Activated naive CD4-positive, alpha-beta T cell treated with anti-CD3 and anti-CD28 coated beads, Interleukin-2, amount 10 ng/mL, durations not matched to agents 7 days and 5 days (primary cell): ENCODE measurements at regions not wholly inside any gene's neighbourhood (a gene's known extent, or its start where the extent isn't known, plus 50 kb on each side); places are given as distances from the start of the nearest gene placed in this dataset.

Source experiments
- CTCF ChIA-PET: fragments of 350-600 bp; sonication (Branson Sonifier 250); formaldehyde crosslinking; loops from one replicate; lab custom pipeline; 2021; ENCODE audit warnings: antibody characterized with exemption; lab: Charles Lee
- DNase-seq: peaks from one replicate; pipeline ENCODE4 v3.0.0-alpha.2; 2020
- H3K27ac Mint-ChIP-seq: one replicate; pipeline ENCODE4 v1.8.0; 2021; ENCODE audit warnings: mild to moderate bottlenecking, moderate library complexity, mixed read lengths
- H3K27me3 Mint-ChIP-seq: one replicate; pipeline ENCODE4 v1.8.0; 2021; ENCODE audit warnings: mild to moderate bottlenecking, mixed read lengths
- H3K36me3 Mint-ChIP-seq: one replicate; pipeline ENCODE4 v1.8.0; 2021; ENCODE audit warnings: mixed read lengths
- H3K4me1 Mint-ChIP-seq: one replicate; pipeline ENCODE4 v1.8.0; 2021; ENCODE audit warnings: mixed read lengths
- H3K4me3 Mint-ChIP-seq: one replicate; pipeline ENCODE4 v1.8.0; 2021; ENCODE audit warnings: mild to moderate bottlenecking, moderate library complexity, mixed read lengths
- H3K9me3 Mint-ChIP-seq: one replicate; pipeline ENCODE4 v1.8.0; 2021; ENCODE audit warnings: mixed read lengths

DNA sequence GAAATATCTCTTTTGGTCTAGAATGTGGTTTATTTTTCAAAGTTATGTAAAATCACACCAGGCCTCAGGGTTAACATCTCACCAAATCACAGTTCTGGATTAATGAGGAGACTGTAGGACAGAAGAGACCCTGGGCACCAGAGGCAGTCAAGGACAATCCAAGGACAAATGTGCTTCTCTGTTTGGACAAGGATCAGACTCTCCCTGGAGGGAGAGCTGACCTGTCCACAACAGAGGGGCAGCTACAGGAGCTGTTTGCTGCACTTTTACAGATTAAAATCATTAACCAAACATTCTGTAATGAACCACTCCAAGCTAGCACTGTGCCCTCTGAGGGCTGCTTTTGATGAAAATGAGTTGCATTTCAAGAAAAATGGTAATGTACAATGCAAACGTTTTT is 690.6 kb upstream of the SLC8A1 start:
- Mint-ChIP-seq H3K27ac (no peak overlapping the region), H3K4me1 (no peaks in the 10 kb centered on the region), H3K4me3 (no peak overlapping the region), H3K27me3 (no peaks in the 10 kb centered on the region), H3K36me3 (no peaks in the 10 kb centered on the region), H3K9me3 (no peaks in the 10 kb centered on the region)
- CTCF ChIA-PET = no interaction called here
- no peak for DNase-seq

DNA sequence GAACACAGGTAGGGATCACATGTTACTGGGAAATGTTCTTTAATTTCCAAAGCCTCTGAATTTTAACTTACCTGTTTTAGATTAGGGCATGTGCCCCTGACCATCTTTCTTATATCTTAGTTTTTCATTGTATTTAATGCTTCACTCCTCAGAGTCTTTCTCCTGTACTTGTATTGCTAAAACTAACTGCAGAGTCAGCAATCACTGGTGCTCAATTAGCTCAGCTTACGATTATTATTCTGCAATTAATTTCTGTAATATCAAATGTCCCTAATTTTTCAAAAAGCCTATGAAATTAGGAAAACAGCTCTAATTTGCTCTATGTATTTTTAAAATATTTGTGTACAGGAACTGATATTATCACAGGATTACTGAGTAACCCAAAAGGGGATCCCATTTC is 693.2 kb upstream of the SLC8A1 start:
- Mint-ChIP-seq H3K27ac (no peak overlapping the region), H3K27me3 (no peaks in the 10 kb centered on the region), H3K36me3 (no peaks in the 10 kb centered on the region), H3K4me1 (no peaks in the 10 kb centered on the region), H3K4me3 (no peak overlapping the region), H3K9me3 (no peaks in the 10 kb centered on the region)
- DNase-seq = no peak
- CTCF ChIA-PET = no interaction called here

DNA sequence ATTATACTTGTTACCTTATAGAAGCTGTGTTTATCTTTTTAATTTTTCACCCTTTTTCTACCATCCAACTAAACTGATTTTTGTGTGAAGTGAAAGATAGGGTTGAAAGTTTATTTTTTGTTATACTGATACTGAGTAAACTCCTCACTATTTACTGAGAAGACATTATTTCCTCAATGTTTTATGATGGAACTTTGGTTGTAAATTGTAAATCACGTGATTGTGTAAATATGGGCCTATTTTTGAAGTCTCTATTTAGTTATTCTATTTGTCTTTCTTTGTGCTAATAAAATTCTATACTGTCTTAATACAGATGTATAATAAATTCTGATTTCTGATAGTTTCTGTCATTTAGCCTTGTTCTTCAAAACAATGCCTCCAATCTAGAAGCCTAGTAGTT is 697.2 kb upstream of the SLC8A1 start:
- CTCF ChIA-PET = no interaction called here
- H3K36me3 Mint-ChIP-seq = no peaks in the 10 kb centered on the region
- no peaks in the 10 kb centered on the region for H3K4me1 Mint-ChIP-seq

DNA sequence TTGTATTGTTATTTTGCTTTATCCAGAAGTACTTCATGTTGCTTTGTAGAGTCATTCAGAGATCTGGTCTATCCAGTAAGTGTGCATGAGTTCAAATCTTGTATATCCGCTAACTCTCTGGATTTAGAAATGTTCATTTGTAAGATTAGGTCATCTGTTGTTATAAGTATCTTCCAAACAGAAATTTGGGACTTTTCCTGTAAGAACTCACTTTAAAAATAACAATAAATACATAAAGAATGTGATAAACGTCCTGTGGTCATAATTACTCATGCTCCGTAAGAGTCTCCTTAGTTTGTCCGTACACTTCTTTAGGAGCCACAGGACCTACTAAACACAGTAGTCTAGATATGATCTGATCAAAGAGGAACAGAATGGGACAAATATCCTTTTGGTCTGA is 699.9 kb upstream of the SLC8A1 start:
- no peaks in the 10 kb centered on the region for H3K36me3 Mint-ChIP-seq
- H3K4me1 Mint-ChIP-seq = no peaks in the 10 kb centered on the region
- no peaks in the 10 kb centered on the region for H3K27me3 Mint-ChIP-seq
- no peak for DNase-seq
- peaks cover 2% of the 10 kb centered on the region for H3K9me3 Mint-ChIP-seq
- CTCF ChIA-PET = no interaction called here
- H3K4me3 Mint-ChIP-seq = no peak overlapping the region
- no peak overlapping the region for H3K27ac Mint-ChIP-seq

More for the DNA sequence above, 697.2 kb upstream of the SLC8A1 start:
- Mint-ChIP-seq H3K4me3 (no peak overlapping the region), H3K9me3 (no peaks in the 10 kb centered on the region), H3K27me3 (no peaks in the 10 kb centered on the region), H3K27ac (no peak overlapping the region)
- DNase-seq = no peak

DNA sequence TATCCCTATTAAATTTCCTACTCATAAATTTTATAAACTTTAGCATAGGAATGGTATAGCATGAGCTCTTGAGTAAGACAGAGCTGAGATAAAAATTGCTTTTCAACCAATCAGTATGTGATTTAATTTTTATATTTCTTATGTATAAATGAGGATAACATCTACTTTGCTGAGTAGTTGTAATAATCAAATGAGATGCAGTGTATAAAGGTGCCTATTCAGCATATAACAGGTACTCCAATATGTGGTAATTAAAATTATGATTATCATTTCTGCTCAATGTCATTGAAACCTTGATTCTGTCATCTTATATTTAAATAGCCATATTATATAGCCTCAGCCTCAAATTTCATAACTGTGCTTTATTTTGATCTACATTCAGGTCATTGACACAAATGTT is 700.4 kb upstream of the SLC8A1 start:
- Mint-ChIP-seq H3K27ac (no peak overlapping the region), H3K9me3 (peaks cover 6% of the 10 kb centered on the region), H3K4me3 (no peak overlapping the region), H3K27me3 (no peaks in the 10 kb centered on the region), H3K36me3 (no peaks in the 10 kb centered on the region), H3K4me1 (no peaks in the 10 kb centered on the region)
- no peak for DNase-seq
- CTCF ChIA-PET = no interaction called here

DNA sequence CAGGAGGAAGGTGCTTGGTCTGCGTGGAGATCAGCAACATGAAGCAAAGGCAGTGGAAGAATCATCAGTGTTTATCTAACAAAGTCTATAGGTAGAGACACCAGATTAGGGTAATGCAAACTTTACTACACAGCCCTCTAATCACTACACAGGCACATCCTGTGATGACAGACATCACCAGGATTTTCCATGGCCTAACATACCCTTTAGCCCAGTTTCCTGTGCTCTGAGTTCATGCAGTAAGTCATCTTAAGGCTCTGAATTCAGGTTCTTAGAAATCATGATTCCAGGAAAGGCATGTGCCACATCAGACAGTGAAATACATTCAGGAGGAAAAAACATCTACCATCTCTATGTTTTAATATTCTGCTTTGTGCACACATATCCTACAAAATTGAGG is 708.5 kb upstream of the SLC8A1 start:
- H3K36me3 Mint-ChIP-seq = no peaks in the 10 kb centered on the region
- H3K4me3 Mint-ChIP-seq = no peak overlapping the region
- CTCF ChIA-PET = no interaction called here
- peaks cover 7% of the 10 kb centered on the region for H3K4me1 Mint-ChIP-seq
- peak overlapping the region; percentile 66 for H3K27ac Mint-ChIP-seq
- H3K27me3 Mint-ChIP-seq = no peaks in the 10 kb centered on the region
- peaks cover 7% of the 10 kb centered on the region for H3K9me3 Mint-ChIP-seq
- no peak for DNase-seq

DNA sequence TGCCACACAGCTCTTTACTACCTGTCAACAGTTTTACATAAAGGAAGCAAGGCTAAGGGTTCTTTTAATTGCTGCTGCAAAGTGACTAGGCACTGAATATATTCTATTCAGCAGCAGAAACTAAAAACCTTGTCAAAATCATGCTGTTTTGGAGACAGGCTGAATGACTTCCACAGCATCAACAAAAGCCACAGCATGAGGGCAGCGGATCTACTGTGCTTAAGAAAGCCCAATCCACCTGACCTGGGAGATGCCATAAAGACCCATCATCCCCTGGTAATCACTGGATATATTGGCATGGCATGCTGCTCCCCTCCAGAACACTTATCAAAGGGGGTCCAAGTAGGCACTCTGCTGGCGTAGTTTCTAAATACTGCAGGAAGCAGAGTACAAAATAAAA is 715.1 kb upstream of the SLC8A1 start:
- no peaks in the 10 kb centered on the region for H3K9me3 Mint-ChIP-seq
- H3K27me3 Mint-ChIP-seq = no peaks in the 10 kb centered on the region
- H3K27ac Mint-ChIP-seq = no peak overlapping the region
- no peaks in the 10 kb centered on the region for H3K4me1 Mint-ChIP-seq
- DNase-seq = no peak
- CTCF ChIA-PET = no interaction called here
- H3K4me3 Mint-ChIP-seq = no peak overlapping the region
- H3K36me3 Mint-ChIP-seq = no peaks in the 10 kb centered on the region

DNA sequence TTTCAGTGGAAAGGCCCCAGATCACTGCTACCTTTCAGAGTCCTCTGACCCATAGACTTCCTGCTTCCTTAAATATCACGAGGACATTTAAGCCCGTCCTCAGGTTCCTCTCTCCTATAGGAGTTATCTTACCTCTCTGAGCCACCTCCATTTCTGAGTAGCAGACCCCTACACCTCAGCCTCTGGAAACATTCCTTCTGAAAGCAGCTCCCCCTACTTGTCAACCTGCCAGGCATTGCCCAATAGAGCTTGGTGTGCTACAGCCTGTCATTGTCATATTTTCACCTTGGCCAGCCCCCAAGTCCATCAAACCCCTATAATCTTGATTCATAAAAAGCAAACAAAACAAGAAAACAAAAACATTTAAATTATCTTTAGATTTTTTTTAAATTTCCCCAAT is 717.9 kb upstream of the SLC8A1 start:
- no peaks in the 10 kb centered on the region for H3K27me3 Mint-ChIP-seq
- DNase-seq = no peak
- H3K9me3 Mint-ChIP-seq = no peaks in the 10 kb centered on the region
- CTCF ChIA-PET = no interaction called here
- no peak overlapping the region for H3K4me3 Mint-ChIP-seq
- no peak overlapping the region for H3K27ac Mint-ChIP-seq
- H3K36me3 Mint-ChIP-seq = no peaks in the 10 kb centered on the region
- H3K4me1 Mint-ChIP-seq = no peaks in the 10 kb centered on the region

DNA sequence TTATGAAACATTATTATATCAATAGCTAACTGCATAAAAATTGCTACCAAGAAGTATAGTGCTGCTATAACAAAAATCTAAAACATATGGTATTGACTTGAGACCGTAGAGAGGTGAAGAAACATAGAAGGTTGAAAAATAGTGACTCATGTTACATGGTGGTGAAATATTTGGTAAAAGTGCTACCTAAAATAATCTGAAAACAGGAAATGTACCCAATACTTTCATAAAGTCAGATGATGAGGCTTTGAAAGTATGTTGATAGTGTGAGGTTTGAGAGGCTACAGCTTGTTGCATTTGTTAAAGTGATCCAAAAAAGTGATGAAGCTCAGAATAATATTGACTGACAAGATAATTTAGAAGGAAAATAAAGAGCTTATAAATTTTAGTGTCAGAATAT is 718.7 kb upstream of the SLC8A1 start:
- no peak overlapping the region for H3K27ac Mint-ChIP-seq
- no peaks in the 10 kb centered on the region for H3K36me3 Mint-ChIP-seq
- no peaks in the 10 kb centered on the region for H3K9me3 Mint-ChIP-seq
- CTCF ChIA-PET = no interaction called here
- H3K27me3 Mint-ChIP-seq = no peaks in the 10 kb centered on the region
- no peaks in the 10 kb centered on the region for H3K4me1 Mint-ChIP-seq
- H3K4me3 Mint-ChIP-seq = no peak overlapping the region
- DNase-seq = no peak

DNA sequence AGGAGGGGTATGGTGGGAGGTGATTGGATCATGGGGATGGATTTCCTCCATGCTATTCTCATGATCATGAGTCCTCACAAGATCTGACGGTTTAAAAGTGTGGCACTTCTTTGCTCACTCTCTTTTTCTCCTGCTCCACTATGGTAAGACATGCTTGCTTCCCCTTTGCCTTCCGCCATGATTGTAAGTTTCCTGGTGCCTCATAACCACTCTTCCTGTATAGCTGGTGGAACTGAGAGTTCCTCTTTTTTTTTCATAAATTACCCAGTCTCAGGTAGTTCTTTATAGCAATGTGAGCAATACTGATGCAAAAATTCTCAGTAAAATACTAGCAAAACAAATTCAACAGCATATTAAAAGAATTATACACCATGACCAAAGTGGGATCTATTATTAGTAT is 728.5 kb upstream of the SLC8A1 start:
- Mint-ChIP-seq H3K27ac (no peak overlapping the region), H3K27me3 (no peaks in the 10 kb centered on the region), H3K4me3 (no peak overlapping the region), H3K4me1 (no peaks in the 10 kb centered on the region), H3K36me3 (no peaks in the 10 kb centered on the region), H3K9me3 (no peaks in the 10 kb centered on the region)
- DNase-seq = no peak
- CTCF ChIA-PET = no interaction called here

DNA sequence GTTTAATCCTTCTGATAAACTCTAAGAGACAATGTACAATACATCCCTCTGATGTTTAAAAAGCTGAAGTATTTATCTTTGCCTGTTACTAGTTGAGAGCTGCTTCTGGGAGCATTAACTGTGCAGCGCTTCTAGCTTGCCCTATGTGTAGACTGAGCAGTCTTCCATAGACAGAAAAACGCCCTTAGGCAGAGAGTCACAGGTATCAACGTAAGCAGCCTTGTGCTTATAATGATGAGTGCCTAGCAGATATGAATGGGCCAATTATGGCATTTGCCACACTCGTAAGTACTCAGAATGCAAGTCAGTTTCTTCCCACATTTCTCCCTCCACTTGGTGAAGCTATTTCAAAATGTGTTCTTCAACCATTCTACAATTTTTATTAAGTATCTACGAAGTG is 731.1 kb upstream of the SLC8A1 start:
- CTCF ChIA-PET = no interaction called here
- Mint-ChIP-seq H3K27me3 (no peaks in the 10 kb centered on the region), H3K9me3 (no peaks in the 10 kb centered on the region), H3K4me3 (no peak overlapping the region), H3K36me3 (no peaks in the 10 kb centered on the region), H3K4me1 (no peaks in the 10 kb centered on the region), H3K27ac (no peak overlapping the region)
- no peak for DNase-seq

DNA sequence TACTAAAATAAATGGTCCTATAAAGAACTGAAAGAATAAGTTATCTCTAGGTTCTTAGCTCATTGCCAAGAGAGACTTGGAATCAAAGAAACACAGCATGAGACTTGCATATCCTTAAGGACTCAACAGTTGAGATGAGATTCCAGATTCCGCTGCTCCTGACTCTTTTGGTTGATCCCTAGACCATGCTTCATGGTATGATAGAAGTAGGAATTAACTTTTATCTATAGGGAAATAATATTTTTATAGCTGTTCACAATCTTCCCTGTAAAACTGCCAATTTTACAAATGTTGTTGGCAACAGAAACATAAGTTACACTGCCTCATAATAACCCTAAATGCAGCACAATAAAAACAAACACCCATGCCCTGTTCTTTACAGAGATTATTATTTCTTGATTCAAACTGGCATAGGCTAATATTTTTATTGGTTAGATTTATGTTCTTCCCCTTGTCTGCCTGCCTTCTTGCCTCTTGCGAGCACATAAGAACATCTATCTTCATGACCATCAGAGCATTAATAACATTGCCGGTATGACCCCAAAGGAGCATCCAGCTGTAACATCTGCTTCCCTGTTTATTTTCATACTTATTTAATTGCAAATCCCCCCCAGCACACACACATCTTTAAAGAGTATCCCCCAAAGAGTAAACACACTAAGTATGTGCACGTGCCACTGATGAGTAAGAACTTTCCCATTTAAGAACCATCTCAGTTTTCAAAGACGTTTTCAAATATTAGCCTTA is 735.7 kb upstream of the SLC8A1 start:
- Mint-ChIP-seq H3K9me3 (no peaks in the 10 kb centered on the region), H3K27ac (no peak overlapping the region), H3K4me3 (no peak overlapping the region), H3K4me1 (no peaks in the 10 kb centered on the region), H3K36me3 (no peaks in the 10 kb centered on the region), H3K27me3 (no peaks in the 10 kb centered on the region)
- CTCF ChIA-PET = no interaction called here
- DNase-seq = no peak

DNA sequence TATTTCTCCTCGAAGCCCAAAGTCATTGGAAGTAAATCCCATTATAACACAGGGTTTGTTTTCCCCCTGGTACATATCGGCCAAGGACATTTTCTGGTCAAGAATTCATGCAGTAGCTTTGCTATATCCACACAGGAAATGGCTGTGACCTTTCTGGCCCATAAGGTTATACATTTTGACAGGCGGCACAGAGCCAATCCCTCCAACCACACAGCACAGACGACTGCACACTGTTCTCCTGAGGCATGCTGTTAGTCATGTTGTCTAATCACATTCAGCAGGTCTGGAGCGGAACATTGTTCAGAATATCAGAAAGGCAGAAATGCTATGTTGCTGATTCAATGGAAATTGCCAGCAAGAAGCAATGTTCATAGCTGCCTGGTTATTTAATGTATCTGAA is 742.3 kb upstream of the SLC8A1 start:
- H3K27me3 Mint-ChIP-seq = no peaks in the 10 kb centered on the region
- no peak overlapping the region for H3K4me3 Mint-ChIP-seq
- H3K4me1 Mint-ChIP-seq = no peaks in the 10 kb centered on the region
- no peak overlapping the region for H3K27ac Mint-ChIP-seq
- DNase-seq = no peak
- no peaks in the 10 kb centered on the region for H3K36me3 Mint-ChIP-seq
- no peaks in the 10 kb centered on the region for H3K9me3 Mint-ChIP-seq
- CTCF ChIA-PET = no interaction called here

DNA sequence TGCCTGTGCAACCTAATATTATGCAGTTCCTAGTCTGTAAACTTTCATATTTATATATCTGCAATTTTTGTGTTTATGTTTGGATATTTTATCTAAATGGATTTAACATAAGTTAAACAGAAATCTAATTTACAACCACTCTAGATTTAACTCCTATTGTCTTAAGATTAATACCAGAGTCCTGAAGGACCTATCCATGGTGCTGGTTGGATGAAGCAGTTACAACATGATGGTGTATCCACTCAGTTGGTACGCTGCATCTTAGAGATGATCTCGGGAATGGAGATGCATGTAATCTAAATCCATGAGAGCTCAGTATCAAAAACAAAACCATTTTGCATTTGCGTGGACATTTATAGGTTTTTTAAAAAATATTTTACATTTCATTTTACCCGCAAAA is 745.9 kb upstream of the SLC8A1 start:
- Mint-ChIP-seq H3K27ac (no peak overlapping the region), H3K27me3 (no peaks in the 10 kb centered on the region), H3K4me3 (no peak overlapping the region), H3K9me3 (no peaks in the 10 kb centered on the region), H3K4me1 (no peaks in the 10 kb centered on the region), H3K36me3 (no peaks in the 10 kb centered on the region)
- DNase-seq = no peak
- CTCF ChIA-PET = no interaction called here

DNA sequence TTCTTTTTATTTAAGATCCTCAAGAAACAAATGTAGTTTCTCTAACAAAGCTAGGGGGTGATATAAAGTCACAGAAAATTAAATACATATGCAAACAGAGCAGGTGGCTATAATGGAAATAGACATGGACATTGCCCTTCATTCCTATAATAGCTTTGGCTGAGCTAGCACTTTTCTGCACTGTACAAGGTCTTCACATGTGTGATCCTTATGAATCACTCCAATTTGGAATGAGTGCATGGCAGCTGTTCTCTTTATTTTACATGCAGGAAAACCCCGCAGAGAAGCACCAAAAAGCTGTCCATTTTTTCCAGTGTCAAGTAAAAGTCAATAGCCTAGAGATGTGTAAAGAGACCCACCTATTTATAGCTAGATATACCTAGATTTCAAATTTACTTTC is 747.4 kb upstream of the SLC8A1 start:
- Mint-ChIP-seq H3K27ac (no peak overlapping the region), H3K4me3 (no peak overlapping the region), H3K36me3 (no peaks in the 10 kb centered on the region), H3K4me1 (no peaks in the 10 kb centered on the region), H3K9me3 (peaks cover 2% of the 10 kb centered on the region), H3K27me3 (no peaks in the 10 kb centered on the region)
- CTCF ChIA-PET = no interaction called here
- no peak for DNase-seq

DNA sequence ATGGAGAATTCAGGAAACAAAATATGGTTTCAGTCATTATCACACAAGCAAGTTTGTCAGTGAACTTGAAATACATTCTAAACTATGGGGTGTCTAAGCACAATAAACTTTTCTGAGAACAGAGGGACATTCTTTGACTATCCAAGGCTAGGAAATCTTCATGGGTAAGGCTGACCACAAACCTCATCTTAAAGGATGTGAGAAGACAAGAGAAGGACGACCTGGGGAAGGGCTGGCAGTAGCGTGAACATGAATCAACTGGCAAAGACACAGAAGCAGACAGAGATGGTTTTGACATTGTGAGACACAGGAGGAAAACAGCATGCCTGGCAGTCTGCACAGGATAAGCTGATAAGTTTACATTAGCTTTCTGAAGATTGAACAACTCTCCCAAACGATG is 752.4 kb upstream of the SLC8A1 start:
- no peaks in the 10 kb centered on the region for H3K27me3 Mint-ChIP-seq
- peaks cover 2% of the 10 kb centered on the region for H3K9me3 Mint-ChIP-seq
- no peaks in the 10 kb centered on the region for H3K36me3 Mint-ChIP-seq
- no peaks in the 10 kb centered on the region for H3K4me1 Mint-ChIP-seq
- CTCF ChIA-PET = no interaction called here
- no peak overlapping the region for H3K4me3 Mint-ChIP-seq
- no peak for DNase-seq
- no peak overlapping the region for H3K27ac Mint-ChIP-seq
